Daoy (cell line): ENCODE measurements at regions not wholly inside any gene's neighbourhood (a gene's known extent, or its start where the extent isn't known, plus 50 kb on each side); places are given as distances from the start of the nearest gene placed in this dataset.
"Not testable (repeated sequence)": the region's sequence is repeated elsewhere in the genome, so short reads cannot be mapped to it uniquely, and the experiment has no call there.

ENCODE experiments used
- DNase-seq: peaks from one replicate; pipeline ENCODE4 v3.0.0-alpha.2; 2015; ENCODE audit warnings: low read depth

GRCh38 chrX:43375136-43375535 is 281.0 kb upstream of the MAOA start:
- no peak for DNase-seq

GRCh38 chrX:43380704-43381103 is 275.4 kb upstream of the MAOA start:
- DNase-seq, result no peak

- DNase-seq, result no peak
Measured at GRCh38 chrX:43386875-43387274, 269.2 kb upstream of the MAOA start.

GRCh38 chrX:43405191-43405590 is 250.9 kb upstream of the MAOA start:
- DNase-seq, result no peak

- no peak for DNase-seq
Measured at GRCh38 chrX:43423876-43424275, 232.2 kb upstream of the MAOA start.

- DNase-seq, result no peak
Measured at GRCh38 chrX:43436517-43436916, 219.6 kb upstream of the MAOA start.

- DNase-seq, result no peak
Measured at GRCh38 chrX:43446752-43447151, 209.3 kb upstream of the MAOA start.

- no peak for DNase-seq
Measured at GRCh38 chrX:43448688-43449087, 207.4 kb upstream of the MAOA start.

- DNase-seq, result no peak
Measured at GRCh38 chrX:43450355-43450754, 205.7 kb upstream of the MAOA start.

- DNase-seq, result not testable (repeated sequence)
Measured at GRCh38 chrX:43451976-43452686, 204.0 kb upstream of the MAOA start.

- no peak for DNase-seq
Measured at GRCh38 chrX:43456063-43456462, 200.0 kb upstream of the MAOA start.

GRCh38 chrX:43456906-43457305 is 199.2 kb upstream of the MAOA start:
- DNase-seq, result no peak

GRCh38 chrX:43467608-43468234 is 188.4 kb upstream of the MAOA start:
- peak; percentile 4 for DNase-seq

- no peak for DNase-seq
Measured at GRCh38 chrX:43469391-43470054, 186.6 kb upstream of the MAOA start.

- peak; percentile 2 for DNase-seq
Measured at GRCh38 chrX:43474321-43474720, 181.8 kb upstream of the MAOA start.

GRCh38 chrX:43479070-43479469 is 177.0 kb upstream of the MAOA start:
- no peak for DNase-seq

GRCh38 chrX:43479850-43480249 is 176.2 kb upstream of the MAOA start:
- no peak for DNase-seq

GRCh38 chrX:43481576-43481975 is 174.5 kb upstream of the MAOA start:
- DNase-seq, result no peak

- no peak for DNase-seq
Measured at GRCh38 chrX:43493756-43494155, 162.3 kb upstream of the MAOA start.

GRCh38 chrX:43500246-43500645 is 155.9 kb upstream of the MAOA start:
- no peak for DNase-seq

- DNase-seq, result no peak
Measured at GRCh38 chrX:43500996-43501694, 155.0 kb upstream of the MAOA start.

- no peak for DNase-seq
Measured at GRCh38 chrX:43504394-43504793, 151.7 kb upstream of the MAOA start.

- no peak for DNase-seq
Measured at GRCh38 chrX:43505769-43506168, 150.3 kb upstream of the MAOA start.
